ENCODE measurements at regions not wholly inside any gene's neighbourhood (a gene's known extent, or its start where the extent isn't known, plus 50 kb on each side); places are given as distances from the start of the nearest gene placed in this dataset.

GRCh38 chr2:220053919-220054318 lies 426.5 kb downstream of the SLC4A3 start:
- intact Hi-C loops (cut with DNase I; ENCODE audit: low total_unique reads) = no loop called here
- in situ Hi-C loops (cut with MboI; ENCODE audit: low pct_ligation_motif_present in 1 of 4, low pct_unique_long_range_greater_than_20kb in 1 of 4, low sequenced_read_pairs in 3 of 4) = no loop called here
- Histone ChIP-seq H3K4me1 (no peaks in the 10 kb centered on the region), H3K4me3 (no peak overlapping the region), H3K27me3 (no peaks in the 10 kb centered on the region), H3K27ac (no peak overlapping the region), H3K36me3 (no peaks in the 10 kb centered on the region), H3K9me3 (no peaks in the 10 kb centered on the region)
- DNase-seq = no peak
- TF ChIP-seq POLR2A (IDR thresholded peaks at IDR 0.05) = no peak
- TF ChIP-seq, protein P1, sequence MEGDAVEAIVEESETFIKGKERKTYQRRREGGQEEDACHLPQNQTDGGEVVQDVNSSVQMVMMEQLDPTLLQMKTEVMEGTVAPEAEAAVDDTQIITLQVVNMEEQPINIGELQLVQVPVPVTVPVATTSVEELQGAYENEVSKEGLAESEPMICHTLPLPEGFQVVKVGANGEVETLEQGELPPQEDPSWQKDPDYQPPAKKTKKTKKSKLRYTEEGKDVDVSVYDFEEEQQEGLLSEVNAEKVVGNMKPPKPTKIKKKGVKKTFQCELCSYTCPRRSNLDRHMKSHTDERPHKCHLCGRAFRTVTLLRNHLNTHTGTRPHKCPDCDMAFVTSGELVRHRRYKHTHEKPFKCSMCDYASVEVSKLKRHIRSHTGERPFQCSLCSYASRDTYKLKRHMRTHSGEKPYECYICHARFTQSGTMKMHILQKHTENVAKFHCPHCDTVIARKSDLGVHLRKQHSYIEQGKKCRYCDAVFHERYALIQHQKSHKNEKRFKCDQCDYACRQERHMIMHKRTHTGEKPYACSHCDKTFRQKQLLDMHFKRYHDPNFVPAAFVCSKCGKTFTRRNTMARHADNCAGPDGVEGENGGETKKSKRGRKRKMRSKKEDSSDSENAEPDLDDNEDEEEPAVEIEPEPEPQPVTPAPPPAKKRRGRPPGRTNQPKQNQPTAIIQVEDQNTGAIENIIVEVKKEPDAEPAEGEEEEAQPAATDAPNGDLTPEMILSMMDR (IDR thresholded peaks at IDR 0.05) = peak in 1 of 5 experiments; percentile 5

DNA sequence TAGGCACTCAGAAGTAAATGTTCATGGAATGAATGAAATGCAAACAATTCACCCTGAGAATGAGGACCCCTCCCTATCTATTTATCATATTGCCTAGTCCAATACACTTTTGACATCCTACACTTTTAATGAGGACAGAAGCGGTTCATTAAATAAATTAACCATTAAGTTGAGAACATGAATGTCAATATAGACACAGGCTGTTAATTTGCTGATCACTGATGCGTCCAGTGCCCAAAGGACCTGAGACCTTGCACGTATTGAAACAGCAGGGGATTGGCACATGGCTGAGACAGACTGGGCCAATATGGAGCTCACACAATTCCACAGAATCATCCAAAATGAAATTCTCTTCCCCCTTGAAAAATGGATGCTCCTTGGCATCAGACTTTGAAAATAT lies 430.0 kb downstream of the SLC4A3 start:
- no peak overlapping the region for H3K4me3 ChIP-seq
- intact Hi-C loops (cut with DNase I; ENCODE audit: low total_unique reads) = no loop called here
- in situ Hi-C loops (cut with MboI; ENCODE audit: low pct_ligation_motif_present in 1 of 4, low pct_unique_long_range_greater_than_20kb in 1 of 4, low sequenced_read_pairs in 3 of 4) = no loop called here
- no peaks in the 10 kb centered on the region for H3K27me3 ChIP-seq
- no peak for TF ChIP-seq EP300 (IDR thresholded peaks at IDR 0.05; ENCODE audit: low read depth)
- no peak for TF ChIP-seq POLR2A (IDR thresholded peaks at IDR 0.05)
- TF ChIP-seq, protein P1 (IDR thresholded peaks at IDR 0.05) = no peak
- no peak for TF ChIP-seq POLR2AphosphoS5 (IDR thresholded peaks at IDR 0.05)
- no peaks in the 10 kb centered on the region for H3K9me3 ChIP-seq
- H3K27ac ChIP-seq = no peak overlapping the region
- H3K4me1 ChIP-seq = no peaks in the 10 kb centered on the region
- DNase-seq = no peak
- 69 to 87% methylated on average over 3 of the region's 3 CpGs for WGBS, 2 donors (ENCODE audit: low coverage in 1 of 2)
- H3K36me3 ChIP-seq = no peaks in the 10 kb centered on the region

DNA sequence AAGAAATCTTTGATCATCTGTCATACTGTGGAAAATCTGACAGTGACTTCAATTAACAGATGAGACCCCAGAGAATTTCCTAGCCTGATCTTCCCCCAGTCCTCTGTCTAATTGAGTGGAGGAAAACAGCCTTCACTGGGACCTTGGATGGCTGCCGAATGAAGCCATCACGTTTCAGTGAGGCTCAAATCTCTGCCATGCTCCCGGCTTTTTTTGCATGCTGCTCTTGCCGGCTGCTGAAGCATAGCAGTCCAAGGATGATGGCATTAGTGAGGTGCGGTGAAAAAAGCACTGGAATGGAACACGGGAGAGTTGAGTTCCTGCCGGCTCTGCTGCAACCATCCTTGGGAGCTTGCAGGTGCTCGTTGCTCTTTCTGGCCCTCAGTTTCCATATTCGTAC lies 430.5 kb downstream of the SLC4A3 start:
- DNase-seq = no peak
- no peak overlapping the region for H3K4me3 ChIP-seq
- H3K27me3 ChIP-seq = no peaks in the 10 kb centered on the region
- TF ChIP-seq, protein P1 (IDR thresholded peaks at IDR 0.05) = no peak
- no peak for TF ChIP-seq POLR2AphosphoS5 (IDR thresholded peaks at IDR 0.05)
- TF ChIP-seq EP300 (IDR thresholded peaks at IDR 0.05; ENCODE audit: low read depth) = no peak
- intact Hi-C loops (cut with DNase I; ENCODE audit: low total_unique reads) = no loop called here
- WGBS, 2 donors (ENCODE audit: low coverage in 1 of 2) = 76 to 98% methylated on average over 8 to 9 of the region's 9 CpGs
- H3K36me3 ChIP-seq = no peaks in the 10 kb centered on the region
- no peaks in the 10 kb centered on the region for H3K4me1 ChIP-seq
- no peaks in the 10 kb centered on the region for H3K9me3 ChIP-seq
- H3K27ac ChIP-seq = no peak overlapping the region
- in situ Hi-C loops (cut with MboI; ENCODE audit: low pct_ligation_motif_present in 1 of 4, low pct_unique_long_range_greater_than_20kb in 1 of 4, low sequenced_read_pairs in 3 of 4) = no loop called here

- no peak overlapping the region for H3K4me3 ChIP-seq
- H3K36me3 ChIP-seq = no peaks in the 10 kb centered on the region
- intact Hi-C loops (cut with DNase I; ENCODE audit: low total_unique reads) (no loop called here), in situ Hi-C loops (cut with MboI; ENCODE audit: low pct_ligation_motif_present in 1 of 4, low pct_unique_long_range_greater_than_20kb in 1 of 4, low sequenced_read_pairs in 3 of 4) (no loop called here)
- no peak overlapping the region for H3K27ac ChIP-seq
- WGBS, 2 donors (ENCODE audit: low coverage in 1 of 2) = 58 to 59% methylated on average over 13 of the region's 13 CpGs
- DNase-seq = no peak
- no peak for TF ChIP-seq EP300 (IDR thresholded peaks at IDR 0.05; ENCODE audit: low read depth)
- TF ChIP-seq POLR2AphosphoS5 (IDR thresholded peaks at IDR 0.05) = no peak
- TF ChIP-seq POLR2A (IDR thresholded peaks at IDR 0.05) = no peak
- TF ChIP-seq, protein P1 (IDR thresholded peaks at IDR 0.05) = no peak
- H3K27me3 ChIP-seq = no peaks in the 10 kb centered on the region
- no peaks in the 10 kb centered on the region for H3K4me1 ChIP-seq
- no peaks in the 10 kb centered on the region for H3K9me3 ChIP-seq
Measured at GRCh38 chr2:220064111-220065030, 436.9 kb downstream of the SLC4A3 start.

Measured in transverse colon (tissue), 4 donors.